C4-2B (cell line): ENCODE measurements at regions not wholly inside any gene's neighbourhood (a gene's known extent, or its start where the extent isn't known, plus 50 kb on each side); places are given as distances from the start of the nearest gene placed in this dataset.

ENCODE experiments used
- ZFX ChIP-seq: fragments of 450-650 bp; IDR thresholded peaks from 2 replicates; pipeline ENCODE4 v1.6.1; 2017
- TF ChIP-seq, protein P1 (sequence below): fragments of 450-650 bp; conservative IDR thresholded peaks from 2 replicates; pipeline ENCODE4 v1.5.1; 2017; ENCODE audit warnings: mild to moderate bottlenecking

DNA sequence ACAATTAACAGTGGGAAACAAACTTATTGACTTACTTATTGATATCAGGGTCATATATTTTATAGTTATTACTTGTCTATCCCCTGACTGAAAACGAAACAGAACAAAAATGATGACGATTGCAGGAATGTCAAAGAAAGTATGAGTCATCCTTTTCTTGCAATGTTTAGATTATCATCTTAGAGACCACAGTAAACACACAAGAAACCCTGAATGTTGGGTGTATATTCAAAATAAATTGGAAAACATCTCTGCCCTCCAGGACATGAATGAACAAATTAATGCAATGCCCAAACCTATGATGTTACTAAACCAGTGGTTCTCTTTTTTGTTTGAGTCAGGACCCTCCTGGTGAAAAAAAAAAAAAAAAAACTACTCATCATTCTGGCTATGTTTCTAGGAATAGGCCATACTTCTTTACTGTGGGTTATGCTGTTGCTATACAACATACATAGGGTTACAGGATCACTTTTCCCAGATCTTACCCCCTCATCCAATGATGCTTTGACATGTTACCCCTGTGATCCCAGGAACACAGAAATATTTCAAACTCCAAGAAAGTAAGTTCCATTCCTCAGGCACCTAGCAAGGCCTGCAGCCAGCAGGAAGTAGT lies 623.4 kb upstream of the IGFBP3 start:
- TF ChIP-seq, protein P1, sequence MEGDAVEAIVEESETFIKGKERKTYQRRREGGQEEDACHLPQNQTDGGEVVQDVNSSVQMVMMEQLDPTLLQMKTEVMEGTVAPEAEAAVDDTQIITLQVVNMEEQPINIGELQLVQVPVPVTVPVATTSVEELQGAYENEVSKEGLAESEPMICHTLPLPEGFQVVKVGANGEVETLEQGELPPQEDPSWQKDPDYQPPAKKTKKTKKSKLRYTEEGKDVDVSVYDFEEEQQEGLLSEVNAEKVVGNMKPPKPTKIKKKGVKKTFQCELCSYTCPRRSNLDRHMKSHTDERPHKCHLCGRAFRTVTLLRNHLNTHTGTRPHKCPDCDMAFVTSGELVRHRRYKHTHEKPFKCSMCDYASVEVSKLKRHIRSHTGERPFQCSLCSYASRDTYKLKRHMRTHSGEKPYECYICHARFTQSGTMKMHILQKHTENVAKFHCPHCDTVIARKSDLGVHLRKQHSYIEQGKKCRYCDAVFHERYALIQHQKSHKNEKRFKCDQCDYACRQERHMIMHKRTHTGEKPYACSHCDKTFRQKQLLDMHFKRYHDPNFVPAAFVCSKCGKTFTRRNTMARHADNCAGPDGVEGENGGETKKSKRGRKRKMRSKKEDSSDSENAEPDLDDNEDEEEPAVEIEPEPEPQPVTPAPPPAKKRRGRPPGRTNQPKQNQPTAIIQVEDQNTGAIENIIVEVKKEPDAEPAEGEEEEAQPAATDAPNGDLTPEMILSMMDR = no peak
- no peak for TF ChIP-seq ZFX
